ENCODE measurements at regions not wholly inside any gene's neighbourhood (a gene's known extent, or its start where the extent isn't known, plus 50 kb on each side); places are given as distances from the start of the nearest gene placed in this dataset.

- TF ChIP-seq POLR2A (IDR thresholded peaks at IDR 0.05; ENCODE audit: low read depth, low read length) (no peak), POLR2AphosphoS5 (IDR thresholded peaks at IDR 0.05; ENCODE audit: low read depth, low read length) (no peak), TAF1 (IDR thresholded peaks at IDR 0.05; ENCODE audit: borderline replicate concordance, low read depth, low read length) (no peak)
These were observed 1386.0 kb upstream of the TENM4 start for GRCh38 chr11:80826808-80827207.

Measured in GM12892 (cell line).